Activated CD4-positive, alpha-beta T cell treated with anti-CD3 and anti-CD28 coated beads, Interleukin-10, Interleukin-2, amounts not matched to agents 100 ng/mL and 50 ng/mL, durations not matched to agents 16 hours and 8 hours (primary cell): ENCODE measurements at regions not wholly inside any gene's neighbourhood (a gene's known extent, or its start where the extent isn't known, plus 50 kb on each side); places are given as distances from the start of the nearest gene placed in this dataset.
"Not testable (repeated sequence)": the region's sequence is repeated elsewhere in the genome, so short reads cannot be mapped to it uniquely, and the experiment has no call there.

Experiments
- DNase-seq: peaks from one replicate; pipeline ENCODE4 v3.0.0-alpha.2; 2020

- no peak for DNase-seq
Measured at GRCh38 chr2:129827311-129828090, 152.0 kb upstream of the RAB6C start.

- no peak for DNase-seq
Measured at GRCh38 chr2:129828792-129829191, 150.7 kb upstream of the RAB6C start.

- DNase-seq = no peak
Measured at GRCh38 chr2:129829588-129829987, 149.9 kb upstream of the RAB6C start.

GRCh38 chr2:129831018-129831417 is 148.4 kb upstream of the RAB6C start:
- no peak for DNase-seq

- DNase-seq = not testable (repeated sequence)
Measured at GRCh38 chr2:129833465-129833864, 146.0 kb upstream of the RAB6C start.

GRCh38 chr2:129847043-129847442 is 132.4 kb upstream of the RAB6C start:
- DNase-seq = no peak

- peak; percentile 69 for DNase-seq
Measured at GRCh38 chr2:129849559-129850160, 129.8 kb upstream of the RAB6C start.

GRCh38 chr2:129857200-129857599 is 122.3 kb upstream of the RAB6C start:
- DNase-seq = no peak

- DNase-seq = no peak
Measured at GRCh38 chr2:129859175-129859574, 120.3 kb upstream of the RAB6C start.

GRCh38 chr2:129860088-129860487 is 119.4 kb upstream of the RAB6C start:
- no peak for DNase-seq

- no peak for DNase-seq
Measured at GRCh38 chr2:129861666-129862288, 117.7 kb upstream of the RAB6C start.

GRCh38 chr2:129862668-129863067 is 116.8 kb upstream of the RAB6C start:
- no peak for DNase-seq

GRCh38 chr2:129863350-129863749 is 116.1 kb upstream of the RAB6C start:
- no peak for DNase-seq

GRCh38 chr2:129864719-129865118 is 114.7 kb upstream of the RAB6C start:
- no peak for DNase-seq

- DNase-seq = no peak
Measured at GRCh38 chr2:129865976-129866375, 113.5 kb upstream of the RAB6C start.

GRCh38 chr2:129866391-129866790 is 113.1 kb upstream of the RAB6C start:
- DNase-seq = no peak

- DNase-seq = no peak
Measured at GRCh38 chr2:129868151-129868550, 111.3 kb upstream of the RAB6C start.

GRCh38 chr2:129870685-129871241 is 108.7 kb upstream of the RAB6C start:
- no peak for DNase-seq

GRCh38 chr2:129872446-129872845 is 107.0 kb upstream of the RAB6C start:
- DNase-seq = no peak

GRCh38 chr2:129876541-129876940 is 102.9 kb upstream of the RAB6C start:
- no peak for DNase-seq

GRCh38 chr2:129877289-129877741 is 102.2 kb upstream of the RAB6C start:
- peak; percentile 81 for DNase-seq

GRCh38 chr2:129877795-129878775 is 101.4 kb upstream of the RAB6C start:
- peak; percentile 2 for DNase-seq
